ENCODE measurements at regions not wholly inside any gene's neighbourhood (a gene's known extent, or its start where the extent isn't known, plus 50 kb on each side); places are given as distances from the start of the nearest gene placed in this dataset.

GRCh38 chr15:35139822-35140221, 54.7 kb upstream of the NANOGP8 start:
- Mint-ChIP-seq H3K27ac (no peak overlapping the region), H3K27me3 (ENCODE audit: low read depth) (no peaks in the 10 kb centered on the region), H3K9me3 (peaks cover 0 to 4% of the 10 kb centered on the region in 2 experiments; a peak in 1 of 5 replicates), H3K36me3 (ENCODE audit: insufficient read depth in 1 of 3, low read depth in 3 of 3) (no peaks in the 10 kb centered on the region; a peak in 1 of 7 replicates), H3K4me3 (no peak overlapping the region), H3K4me1 (no peaks in the 10 kb centered on the region)
- DNase-seq = no peak
- Histone ChIP-seq H4K91ac (ENCODE audit: insufficient read length, low read depth, low read length) (no peak overlapping the region), H3K18ac (ENCODE audit: insufficient read length, low read depth, low read length) (no peak overlapping the region), H3K9ac (ENCODE audit: extremely low read depth, insufficient read length, low read length) (no peak overlapping the region), H2BK15ac (ENCODE audit: low read depth, low read length) (no peak overlapping the region), H3K23ac (ENCODE audit: insufficient read length, low read depth, low read length) (no peak overlapping the region), H4K20me1 (ENCODE audit: control insufficient read depth, insufficient read depth, insufficient read length) (no peaks in the 10 kb centered on the region), H3K79me2 (ENCODE audit: insufficient read depth, low read length) (no peaks in the 10 kb centered on the region), H2BK20ac (ENCODE audit: low read depth, low read length, poor library complexity, severe bottlenecking) (no peak overlapping the region), H2BK12ac (ENCODE audit: insufficient read length, low read depth, low read length) (no peak overlapping the region), H3K56ac (ENCODE audit: insufficient read length, low read depth, low read length) (no peak overlapping the region), H3K23me2 (ENCODE audit: insufficient read length, low read depth, low read length, poor library complexity, severe bottlenecking) (no peaks in the 10 kb centered on the region), H3K79me1 (ENCODE audit: insufficient read depth, low read depth, low read length, poor library complexity, severe bottlenecking) (no peaks in the 10 kb centered on the region), H2AFZ (ENCODE audit: low read length) (no peak overlapping the region), H3K27ac (ENCODE audit: insufficient read length, low read depth, low read length) (no peak overlapping the region), H3K4me2 (ENCODE audit: insufficient read depth, insufficient read length, low read length) (no peak overlapping the region), H3K14ac (ENCODE audit: insufficient read depth, low read length) (no peak overlapping the region), H3K27me3 (ENCODE audit: insufficient read depth, low read length) (no peaks in the 10 kb centered on the region), H3K9me3 (ENCODE audit: control insufficient read depth, low read depth, low read length) (no peaks in the 10 kb centered on the region), H3K4ac (ENCODE audit: low read depth, low read length) (no peak overlapping the region), H3T11ph (ENCODE audit: low read length) (no peak overlapping the region), H2AK5ac (ENCODE audit: insufficient read length, low read length) (no peak overlapping the region), H3K4me1 (ENCODE audit: insufficient read depth, low read length) (no peaks in the 10 kb centered on the region), H2BK120ac (ENCODE audit: low read depth, low read length, poor library complexity, severe bottlenecking) (no peak overlapping the region), H4K5ac (ENCODE audit: insufficient read length, low read depth, low read length) (no peak overlapping the region), H4K8ac (replicated peaks; ENCODE audit: insufficient read length, low read depth, low read length) (no peak overlapping the region), H2BK5ac (ENCODE audit: insufficient read length, low read length) (no peak overlapping the region)
- TF ChIP-seq CTCF (conservative IDR thresholded peaks at IDR 0.05) = no peak
- no CpG with 5 or more reads among the region's 6 CpGs for WGBS (ENCODE audit: extremely low coverage, insufficient read length, low lambda C conversion rate)
